ENCODE measurements at regions not wholly inside any gene's neighbourhood (a gene's known extent, or its start where the extent isn't known, plus 50 kb on each side); places are given as distances from the start of the nearest gene placed in this dataset.

DNA sequence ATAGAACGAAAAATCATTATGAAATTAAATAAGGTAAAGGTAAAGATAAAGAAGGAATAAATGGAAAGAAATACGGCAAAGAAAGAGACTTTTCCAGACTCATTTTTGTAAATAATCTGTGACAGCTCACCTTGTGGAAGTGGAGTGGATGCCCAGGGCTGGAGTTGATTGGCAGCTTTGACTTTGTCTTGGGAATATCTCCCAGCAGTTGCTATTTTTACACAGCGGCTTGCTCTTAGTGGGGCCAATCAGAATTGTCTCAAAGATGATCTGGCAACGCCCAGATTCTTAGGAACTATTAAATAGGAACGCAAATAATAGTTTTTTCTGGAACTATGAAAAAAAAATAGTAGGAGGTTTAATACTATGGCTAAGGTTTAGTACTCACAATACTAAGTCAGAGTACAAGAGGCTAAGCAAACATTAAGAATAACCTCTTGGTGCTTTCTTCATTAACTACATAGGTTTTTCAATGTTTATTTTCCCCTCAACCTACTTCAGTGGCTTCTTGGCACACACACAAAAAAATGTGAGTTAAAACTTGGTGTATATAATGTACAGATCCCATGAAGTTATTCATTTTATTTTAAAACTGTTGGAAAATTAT lies 132.7 kb downstream of the TRAM1L1 start:
- no peak overlapping the region for H3K4me3 ChIP-seq (ENCODE audit: low read depth, low read length)
- TF ChIP-seq, protein P1, sequence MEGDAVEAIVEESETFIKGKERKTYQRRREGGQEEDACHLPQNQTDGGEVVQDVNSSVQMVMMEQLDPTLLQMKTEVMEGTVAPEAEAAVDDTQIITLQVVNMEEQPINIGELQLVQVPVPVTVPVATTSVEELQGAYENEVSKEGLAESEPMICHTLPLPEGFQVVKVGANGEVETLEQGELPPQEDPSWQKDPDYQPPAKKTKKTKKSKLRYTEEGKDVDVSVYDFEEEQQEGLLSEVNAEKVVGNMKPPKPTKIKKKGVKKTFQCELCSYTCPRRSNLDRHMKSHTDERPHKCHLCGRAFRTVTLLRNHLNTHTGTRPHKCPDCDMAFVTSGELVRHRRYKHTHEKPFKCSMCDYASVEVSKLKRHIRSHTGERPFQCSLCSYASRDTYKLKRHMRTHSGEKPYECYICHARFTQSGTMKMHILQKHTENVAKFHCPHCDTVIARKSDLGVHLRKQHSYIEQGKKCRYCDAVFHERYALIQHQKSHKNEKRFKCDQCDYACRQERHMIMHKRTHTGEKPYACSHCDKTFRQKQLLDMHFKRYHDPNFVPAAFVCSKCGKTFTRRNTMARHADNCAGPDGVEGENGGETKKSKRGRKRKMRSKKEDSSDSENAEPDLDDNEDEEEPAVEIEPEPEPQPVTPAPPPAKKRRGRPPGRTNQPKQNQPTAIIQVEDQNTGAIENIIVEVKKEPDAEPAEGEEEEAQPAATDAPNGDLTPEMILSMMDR (IDR thresholded peaks at IDR 0.05; ENCODE audit: borderline replicate concordance, insufficient read depth, low read depth, low read length) = no peak

DNA sequence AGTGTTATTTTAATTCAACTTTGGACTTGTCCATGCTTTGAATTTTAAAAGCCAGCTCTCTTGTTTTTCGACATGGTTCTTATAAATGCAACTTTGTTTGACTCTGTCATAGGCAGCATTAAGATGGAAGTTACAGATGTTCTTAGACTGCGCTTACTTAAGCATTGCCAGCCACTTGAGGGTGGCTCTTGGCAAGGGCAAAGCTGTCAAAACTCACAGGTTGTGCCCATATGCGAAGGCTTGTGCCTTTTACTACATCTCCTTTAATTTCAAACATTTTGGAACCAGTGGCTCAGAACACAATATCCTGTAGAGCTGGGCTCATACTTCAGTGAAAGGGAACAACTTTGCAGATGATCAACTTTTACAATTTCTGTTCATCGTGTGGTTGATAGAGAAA lies 135.5 kb downstream of the TRAM1L1 start:
- TF ChIP-seq, protein P1 (IDR thresholded peaks at IDR 0.05; ENCODE audit: borderline replicate concordance, insufficient read depth, low read depth, low read length) = no peak
- H3K4me3 ChIP-seq (ENCODE audit: low read depth, low read length) = no peak overlapping the region

DNA sequence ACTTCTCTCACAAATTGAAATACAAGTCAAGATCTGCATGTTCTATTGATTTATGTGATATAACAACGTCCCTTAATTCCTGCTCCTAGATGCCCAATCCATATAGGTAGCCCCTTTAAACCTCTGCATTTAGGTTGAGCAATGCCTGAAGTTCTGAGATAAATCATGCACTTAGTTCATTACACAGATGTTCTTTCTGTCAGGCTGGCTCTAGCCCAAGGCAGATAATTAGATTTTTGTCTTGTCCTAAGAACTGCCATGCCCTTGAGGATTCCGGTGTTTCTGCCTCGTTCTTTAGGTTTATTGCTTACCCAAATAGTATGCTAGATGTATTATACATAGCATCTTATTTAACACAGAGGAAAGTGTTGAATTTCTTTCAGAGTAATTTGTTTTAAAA lies 143.1 kb downstream of the TRAM1L1 start:
- H3K4me3 ChIP-seq (ENCODE audit: low read depth, low read length) = no peak overlapping the region
- TF ChIP-seq, protein P1 (IDR thresholded peaks at IDR 0.05; ENCODE audit: borderline replicate concordance, insufficient read depth, low read depth, low read length) = no peak

DNA sequence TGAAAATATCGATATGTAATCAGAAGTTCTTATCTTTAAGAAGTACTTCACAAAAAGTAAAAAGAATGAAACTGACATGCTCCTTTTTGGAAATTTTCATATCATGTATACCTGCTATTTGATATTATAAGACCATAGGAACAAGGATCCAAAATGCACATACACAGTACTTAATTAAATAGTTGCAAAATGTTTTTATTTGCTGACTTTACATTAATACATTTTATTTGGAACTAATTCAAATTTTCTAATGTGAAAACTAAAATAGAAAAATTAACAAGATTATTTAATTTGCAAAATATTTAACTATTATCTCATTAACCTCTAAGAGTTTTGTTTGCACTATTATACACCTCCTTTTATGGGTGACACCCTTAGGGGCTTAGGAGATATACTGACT lies 155.0 kb downstream of the TRAM1L1 start:
- TF ChIP-seq, protein P1 (IDR thresholded peaks at IDR 0.05; ENCODE audit: borderline replicate concordance, insufficient read depth, low read depth, low read length) = no peak
- no peak overlapping the region for H3K4me3 ChIP-seq (ENCODE audit: low read depth, low read length)

DNA sequence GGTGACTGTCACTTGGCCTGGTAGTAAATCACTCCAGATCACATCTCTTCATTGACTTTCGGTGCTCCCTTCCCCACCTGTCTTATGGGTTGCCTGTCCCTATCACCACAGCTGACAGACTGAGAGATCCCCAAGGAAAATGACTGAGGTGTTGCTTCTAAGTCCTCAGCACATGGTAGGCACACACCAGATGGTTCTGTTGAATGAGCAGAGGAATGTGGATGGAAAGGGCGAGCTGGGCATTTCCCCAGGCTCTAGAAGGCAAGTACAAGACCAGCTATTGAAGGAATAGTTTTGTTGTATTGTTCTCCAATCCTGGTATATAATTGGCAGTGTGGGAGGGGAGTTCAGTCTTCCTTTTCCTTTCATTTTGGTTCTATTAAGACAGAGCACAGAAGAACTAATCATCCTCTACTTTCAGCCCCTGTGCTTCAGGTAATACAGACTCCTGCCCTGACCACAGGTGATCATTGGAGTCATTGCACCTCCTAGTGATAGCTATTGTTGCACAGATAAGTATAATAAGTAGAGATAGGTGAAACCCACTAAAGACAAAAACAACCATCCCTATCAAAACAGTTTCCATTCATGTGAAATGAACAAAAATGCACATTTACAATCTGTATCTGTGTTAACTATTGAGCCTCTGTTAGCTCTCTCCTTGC lies 158.6 kb downstream of the TRAM1L1 start:
- TF ChIP-seq, protein P1 (IDR thresholded peaks at IDR 0.05; ENCODE audit: borderline replicate concordance, insufficient read depth, low read depth, low read length) = no peak

DNA sequence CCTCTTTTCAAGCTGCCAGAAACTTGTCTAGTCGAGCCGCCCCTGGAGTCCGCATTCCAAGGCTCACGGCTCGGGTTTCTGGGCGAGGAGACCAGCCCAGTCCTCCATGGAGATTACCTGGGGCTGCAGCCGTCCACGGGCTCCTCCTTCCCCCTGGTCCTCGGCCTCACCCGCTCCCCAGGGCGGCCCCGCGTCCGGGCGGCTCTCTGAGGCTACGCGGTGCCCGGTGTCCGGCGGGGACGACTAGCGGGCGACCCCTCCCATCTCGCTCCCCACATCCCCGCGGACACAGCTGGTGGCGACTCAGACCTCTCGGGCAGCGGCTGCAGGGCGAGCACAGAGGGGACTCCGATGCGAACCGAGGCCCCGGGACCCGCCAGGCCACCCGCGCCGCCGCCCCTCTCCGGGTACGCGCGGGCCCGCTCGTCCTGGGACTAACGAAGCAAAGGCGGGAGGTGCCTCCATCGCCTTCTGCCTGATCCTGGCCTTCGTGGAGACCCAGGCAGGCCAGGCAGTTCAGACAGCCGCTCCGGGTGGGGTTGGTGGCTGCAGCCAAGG lies 159.4 kb downstream of the TRAM1L1 start:
- no peak overlapping the region for H3K4me3 ChIP-seq (ENCODE audit: low read depth, low read length)
- TF ChIP-seq, protein P1 (IDR thresholded peaks at IDR 0.05; ENCODE audit: borderline replicate concordance, insufficient read depth, low read depth, low read length) = no peak

More for the DNA sequence above, 158.6 kb downstream of the TRAM1L1 start:
- H3K4me3 ChIP-seq (ENCODE audit: low read depth, low read length) = no peak overlapping the region

DNA sequence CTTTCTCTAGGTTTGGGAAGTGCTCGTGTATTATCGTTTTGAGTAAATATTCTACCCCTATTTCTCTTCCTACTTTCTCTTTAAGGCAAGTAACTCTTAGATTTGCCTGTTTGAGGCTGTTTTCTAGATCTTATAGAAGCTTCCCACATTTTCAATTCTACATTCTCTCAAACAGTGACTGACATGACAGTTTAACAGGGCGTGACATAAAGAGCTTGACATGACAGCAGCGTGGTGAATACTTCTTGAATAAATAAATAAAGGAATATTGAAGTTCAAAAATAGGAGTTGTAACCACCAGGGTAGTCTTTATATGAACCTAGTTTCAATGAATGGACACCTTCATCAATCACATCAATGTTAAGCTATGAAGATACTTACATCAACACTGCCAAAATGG lies 162.0 kb downstream of the TRAM1L1 start:
- no peak overlapping the region for H3K4me3 ChIP-seq (ENCODE audit: low read depth, low read length)
- TF ChIP-seq, protein P1 (IDR thresholded peaks at IDR 0.05; ENCODE audit: borderline replicate concordance, insufficient read depth, low read depth, low read length) = no peak

Measured in GM12875 (cell line).